H9 (cell line): ENCODE measurements at regions not wholly inside any gene's neighbourhood (a gene's known extent, or its start where the extent isn't known, plus 50 kb on each side); places are given as distances from the start of the nearest gene placed in this dataset.

Experiments
- DNase-seq: peaks from one replicate; pipeline ENCODE4 v3.0.0-alpha.2; 2017
- H2AFZ ChIP-seq: one replicate; pipeline ENCODE4 v1.6.1; 2013; ENCODE audit warnings: mild to moderate bottlenecking, low read length, control low read depth, moderate library complexity
- H2AK5ac ChIP-seq: 2 replicates; pipeline ENCODE4 v1.6.1; 2013; ENCODE audit warnings: low read length, control low read depth, mixed read lengths; ENCODE audit not compliant: insufficient read length
- H2BK120ac ChIP-seq: one replicate; pipeline ENCODE4 v1.6.1; 2013; ENCODE audit warnings: low read depth, mild to moderate bottlenecking, low read length, control low read depth, inconsistent platforms; ENCODE audit not compliant: poor library complexity, severe bottlenecking
- H2BK12ac ChIP-seq: 2 replicates; pipeline ENCODE4 v1.6.1; 2013; ENCODE audit warnings: low read length, control low read depth, mixed read lengths, low read depth; ENCODE audit not compliant: insufficient read length
- H2BK15ac ChIP-seq: 2 replicates; pipeline ENCODE4 v1.6.1; 2013; ENCODE audit warnings: low read depth, low read length, control low read depth
- H2BK20ac ChIP-seq: one replicate; pipeline ENCODE4 v1.6.1; 2013; ENCODE audit warnings: low read depth, mild to moderate bottlenecking, low read length, control low read depth, inconsistent platforms; ENCODE audit not compliant: poor library complexity, severe bottlenecking
- H2BK5ac ChIP-seq: 2 replicates; pipeline ENCODE4 v1.6.1; 2013; ENCODE audit warnings: low read length, control low read depth, mixed read lengths; ENCODE audit not compliant: insufficient read length
- H3K14ac ChIP-seq: 2 replicates; pipeline ENCODE4 v1.6.1; 2013; ENCODE audit warnings: low read length, control low read depth; ENCODE audit not compliant: insufficient read depth
- H3K18ac ChIP-seq: 2 replicates; pipeline ENCODE4 v1.6.1; 2013; ENCODE audit warnings: low read depth, mild to moderate bottlenecking, mixed read lengths, low read length, control low read depth; ENCODE audit not compliant: insufficient read length
- H3K23ac ChIP-seq: 2 replicates; pipeline ENCODE4 v1.6.1; 2013; ENCODE audit warnings: low read length, control low read depth, mixed read lengths, low read depth; ENCODE audit not compliant: insufficient read length
- H3K23me2 ChIP-seq: 2 replicates; pipeline ENCODE4 v1.6.1; 2013; ENCODE audit warnings: low read depth, mild to moderate bottlenecking, mixed read lengths, low read length, control low read depth; ENCODE audit not compliant: insufficient read length, poor library complexity, severe bottlenecking
- H3K27ac ChIP-seq: 2 replicates; pipeline ENCODE4 v1.5.1; 2013; ENCODE audit warnings: low read length, control low read depth, mixed read lengths, low read depth; ENCODE audit not compliant: insufficient read length
- H3K27me3 ChIP-seq: 2 replicates; pipeline ENCODE4 v1.6.1; 2013; ENCODE audit warnings: low read length, control low read depth, inconsistent platforms; ENCODE audit not compliant: insufficient read depth
- H3K4ac ChIP-seq: 2 replicates; pipeline ENCODE4 v1.6.1; 2013; ENCODE audit warnings: low read depth, mild to moderate bottlenecking, control low read depth, inconsistent platforms, low read length, moderate library complexity
- H3K4me1 ChIP-seq: 2 replicates; pipeline ENCODE4 v1.6.1; 2013; ENCODE audit warnings: low read length, control low read depth, inconsistent platforms; ENCODE audit not compliant: insufficient read depth
- H3K4me2 ChIP-seq: 2 replicates; pipeline ENCODE4 v1.6.1; 2013; ENCODE audit warnings: low read length, control low read depth, mixed read lengths; ENCODE audit not compliant: insufficient read length, insufficient read depth
- H3K56ac ChIP-seq: 2 replicates; pipeline ENCODE4 v1.6.1; 2013; ENCODE audit warnings: low read depth, mild to moderate bottlenecking, mixed read lengths, low read length, control low read depth; ENCODE audit not compliant: insufficient read length
- H3K79me1 ChIP-seq: 2 replicates; pipeline ENCODE4 v1.6.1; 2013; ENCODE audit warnings: low read depth, mild to moderate bottlenecking, moderate library complexity, low read length, control low read depth, inconsistent platforms; ENCODE audit not compliant: insufficient read depth, poor library complexity, severe bottlenecking
- H3K79me2 ChIP-seq: 2 replicates; pipeline ENCODE4 v1.6.1; 2013; ENCODE audit warnings: low read length, control low read depth, inconsistent platforms; ENCODE audit not compliant: insufficient read depth
- H3K9ac ChIP-seq: 2 replicates; pipeline ENCODE4 v1.6.1; 2013; ENCODE audit warnings: low read length, control low read depth, mixed read lengths; ENCODE audit not compliant: insufficient read length; ENCODE audit errors: extremely low read depth
- H3K9me3 ChIP-seq: one replicate; pipeline ENCODE4 v1.6.1; 2013; ENCODE audit warnings: low read depth, low read length, inconsistent platforms; ENCODE audit not compliant: control insufficient read depth
- H3T11ph ChIP-seq: one replicate; pipeline ENCODE4 v1.6.1; 2013; ENCODE audit warnings: mild to moderate bottlenecking, low read length, control low read depth, inconsistent platforms
- H4K20me1 ChIP-seq: one replicate; pipeline ENCODE4 v1.6.1; 2013; ENCODE audit not compliant: control insufficient read depth, insufficient read length, insufficient read depth
- H4K5ac ChIP-seq: 2 replicates; pipeline ENCODE4 v1.6.1; 2013; ENCODE audit warnings: low read depth, mild to moderate bottlenecking, mixed read lengths, low read length, control low read depth; ENCODE audit not compliant: insufficient read length
- H4K8ac ChIP-seq: replicated peaks from 2 replicates; pipeline ENCODE4 v1.6.1; 2013; ENCODE audit warnings: low read length, control low read depth, mixed read lengths, low read depth; ENCODE audit not compliant: insufficient read length
- H4K91ac ChIP-seq: 2 replicates; pipeline ENCODE4 v1.6.1; 2013; ENCODE audit warnings: low read depth, mild to moderate bottlenecking, moderate library complexity, mixed read lengths, low read length, control low read depth; ENCODE audit not compliant: insufficient read length
- H3K27ac Mint-ChIP-seq, 3 experiments: 2 replicates in 2 of 3; 3 replicates in 1 of 3; pipeline ENCODE4 v1.8.0; 2020 to 2021; ENCODE audit warnings: mixed read lengths in 3 of 3, mild to moderate bottlenecking in 1 of 3, moderate library complexity in 1 of 3
- H3K27me3 Mint-ChIP-seq: 2 replicates; pipeline ENCODE4 v1.8.0; 2021; ENCODE audit warnings: low read depth, mild to moderate bottlenecking, moderate library complexity, mixed read lengths
- H3K36me3 Mint-ChIP-seq, 3 experiments: 2 replicates in 2 of 3; 3 replicates in 1 of 3; pipeline ENCODE4 v1.8.0; 2020 to 2021; ENCODE audit warnings: low read depth in 3 of 3, mixed read lengths in 3 of 3; ENCODE audit not compliant: insufficient read depth in 1 of 3
- H3K4me1 Mint-ChIP-seq, 2 experiments: 2 replicates each; pipeline ENCODE4 v1.8.0; 2020; ENCODE audit warnings: mixed read lengths in 2 of 2
- H3K4me3 Mint-ChIP-seq, 2 experiments: 2 replicates in 1 of 2; 3 replicates in 1 of 2; pipeline ENCODE4 v1.8.0; 2020 to 2021; ENCODE audit warnings: mild to moderate bottlenecking in 2 of 2, mixed read lengths in 2 of 2, moderate library complexity in 1 of 2
- H3K9me3 Mint-ChIP-seq, 2 experiments: 2 replicates in 1 of 2; 3 replicates in 1 of 2; pipeline ENCODE4 v1.8.0; 2020; ENCODE audit warnings: mild to moderate bottlenecking in 2 of 2, mixed read lengths in 2 of 2, moderate library complexity in 1 of 2
- WGBS: extraction: QIAGEN DNeasy Blood & Tissue Kit; methylation state at CpG from one replicate; pipeline ENCODE4 v1.1.7; 2013; ENCODE audit warnings: missing lambda C conversion rate, low lambda C conversion rate, mixed read lengths; ENCODE audit not compliant: insufficient read length; ENCODE audit errors: extremely low coverage; 5-methylcytosine and 5-hydroxymethylcytosine counted together
- TF ChIP-seq, protein P1 (sequence below): fragments of 200-600 bp; sonication (generic); conservative IDR thresholded peaks from 3 replicates; pipeline ENCODE4 v1.8.0; 2021; ENCODE audit warnings: antibody characterized with exemption, mild to moderate bottlenecking

DNA sequence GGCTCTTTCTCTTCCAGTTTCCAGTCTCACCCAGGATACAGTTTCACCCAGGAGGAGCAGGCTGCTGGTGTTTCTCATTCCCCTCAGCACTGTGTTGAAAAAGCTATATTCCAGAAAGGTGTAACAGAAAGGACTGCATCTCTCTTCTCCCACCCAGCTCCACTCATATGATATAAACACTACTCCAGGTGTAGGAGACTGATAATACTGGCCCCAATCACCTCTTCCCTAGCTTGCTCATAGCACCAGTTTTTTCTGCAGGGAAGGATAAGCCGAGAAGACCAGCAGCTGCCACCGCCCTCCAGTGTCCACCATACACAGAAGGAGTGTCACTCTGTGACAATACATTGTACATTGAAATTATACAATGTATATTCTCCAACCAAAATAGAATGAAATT, 105.5 kb upstream of the STK26 start:
- H4K5ac ChIP-seq = no peak overlapping the region
- no peak overlapping the region for H3K27ac ChIP-seq
- no CpG with 5 or more reads among the region's 2 CpGs for WGBS
- H4K20me1 ChIP-seq = no peaks in the 10 kb centered on the region
- TF ChIP-seq, protein P1, sequence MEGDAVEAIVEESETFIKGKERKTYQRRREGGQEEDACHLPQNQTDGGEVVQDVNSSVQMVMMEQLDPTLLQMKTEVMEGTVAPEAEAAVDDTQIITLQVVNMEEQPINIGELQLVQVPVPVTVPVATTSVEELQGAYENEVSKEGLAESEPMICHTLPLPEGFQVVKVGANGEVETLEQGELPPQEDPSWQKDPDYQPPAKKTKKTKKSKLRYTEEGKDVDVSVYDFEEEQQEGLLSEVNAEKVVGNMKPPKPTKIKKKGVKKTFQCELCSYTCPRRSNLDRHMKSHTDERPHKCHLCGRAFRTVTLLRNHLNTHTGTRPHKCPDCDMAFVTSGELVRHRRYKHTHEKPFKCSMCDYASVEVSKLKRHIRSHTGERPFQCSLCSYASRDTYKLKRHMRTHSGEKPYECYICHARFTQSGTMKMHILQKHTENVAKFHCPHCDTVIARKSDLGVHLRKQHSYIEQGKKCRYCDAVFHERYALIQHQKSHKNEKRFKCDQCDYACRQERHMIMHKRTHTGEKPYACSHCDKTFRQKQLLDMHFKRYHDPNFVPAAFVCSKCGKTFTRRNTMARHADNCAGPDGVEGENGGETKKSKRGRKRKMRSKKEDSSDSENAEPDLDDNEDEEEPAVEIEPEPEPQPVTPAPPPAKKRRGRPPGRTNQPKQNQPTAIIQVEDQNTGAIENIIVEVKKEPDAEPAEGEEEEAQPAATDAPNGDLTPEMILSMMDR = no peak
- no peaks in the 10 kb centered on the region for H3K79me2 ChIP-seq
- no peak overlapping the region for H2BK15ac ChIP-seq
- H2BK12ac ChIP-seq = no peak overlapping the region
- Mint-ChIP-seq H3K4me3 (no peak overlapping the region), H3K27me3 (peaks cover 41% of the 10 kb centered on the region), H3K4me1 (peaks cover 4 to 5% of the 10 kb centered on the region in 2 experiments; a peak in 1 of 4 replicates), H3K9me3 (no peaks in the 10 kb centered on the region), H3K36me3 (no peaks in the 10 kb centered on the region; a peak in 1 of 7 replicates), H3K27ac (no peak overlapping the region)
- H3K14ac ChIP-seq = no peak overlapping the region
- H3K18ac ChIP-seq = no peak overlapping the region
- H3K27me3 ChIP-seq = no peaks in the 10 kb centered on the region
- H2BK20ac ChIP-seq = no peak overlapping the region
- no peak overlapping the region for H2AFZ ChIP-seq
- H3K56ac ChIP-seq = no peak overlapping the region
- H2BK5ac ChIP-seq = no peak overlapping the region
- no peaks in the 10 kb centered on the region for H3K79me1 ChIP-seq
- no peak overlapping the region for H4K91ac ChIP-seq
- no peaks in the 10 kb centered on the region for H3K23me2 ChIP-seq
- DNase-seq = no peak
- H3K23ac ChIP-seq = no peak overlapping the region
- H3T11ph ChIP-seq = no peak overlapping the region
- no peak overlapping the region for H2BK120ac ChIP-seq
- no peak overlapping the region for H3K4ac ChIP-seq
- H3K9ac ChIP-seq = no peak overlapping the region
- H3K4me1 ChIP-seq = no peaks in the 10 kb centered on the region
- H3K9me3 ChIP-seq = no peaks in the 10 kb centered on the region
- H4K8ac ChIP-seq = no peak overlapping the region
- no peak overlapping the region for H2AK5ac ChIP-seq
- no peak overlapping the region for H3K4me2 ChIP-seq
